GM19467 (cell line): ENCODE measurements at regions not wholly inside any gene's neighbourhood (a gene's known extent, or its start where the extent isn't known, plus 50 kb on each side); places are given as distances from the start of the nearest gene placed in this dataset.

Experiments
- ATAC-seq: cut with Tn5 transposase; IDR thresholded peaks from one replicate; pipeline ENCODE4 v1.9.1; 2021; ENCODE audit warnings: mild to moderate bottlenecking, moderate library complexity; ENCODE audit not compliant: unreplicated experiment

GRCh38 chr12:59839514-59839913 is 243.7 kb downstream of the SLC16A7 start:
- no peak for ATAC-seq

GRCh38 chr12:59843260-59843843 is 247.5 kb downstream of the SLC16A7 start:
- no peak for ATAC-seq

DNA sequence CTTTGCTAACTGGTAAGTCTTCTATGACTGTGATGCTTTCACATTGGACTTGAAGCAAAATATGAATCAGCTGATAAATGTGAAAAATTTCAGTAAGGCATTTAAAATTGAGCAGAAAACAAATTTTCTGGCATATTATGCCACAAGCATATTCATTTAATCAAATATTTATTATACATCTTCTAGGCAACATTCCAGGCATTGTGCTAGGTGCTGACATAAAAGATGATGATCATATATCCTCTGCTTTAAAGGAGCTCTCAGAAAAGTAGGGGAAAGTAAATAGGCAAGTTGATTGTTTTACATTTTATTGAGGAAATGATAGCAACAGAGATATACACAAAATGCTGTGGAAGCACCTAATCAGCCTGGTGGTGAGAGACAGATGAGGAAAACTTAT is 248.9 kb downstream of the SLC16A7 start:
- ATAC-seq, result no peak

- ATAC-seq, result no peak
Observed at GRCh38 chr12:59845293-59845692, 249.5 kb downstream of the SLC16A7 start.

GRCh38 chr12:59847127-59847526 is 251.3 kb downstream of the SLC16A7 start:
- ATAC-seq, result no peak

- no peak for ATAC-seq
Observed at GRCh38 chr12:59850268-59850667, 254.4 kb downstream of the SLC16A7 start.

DNA sequence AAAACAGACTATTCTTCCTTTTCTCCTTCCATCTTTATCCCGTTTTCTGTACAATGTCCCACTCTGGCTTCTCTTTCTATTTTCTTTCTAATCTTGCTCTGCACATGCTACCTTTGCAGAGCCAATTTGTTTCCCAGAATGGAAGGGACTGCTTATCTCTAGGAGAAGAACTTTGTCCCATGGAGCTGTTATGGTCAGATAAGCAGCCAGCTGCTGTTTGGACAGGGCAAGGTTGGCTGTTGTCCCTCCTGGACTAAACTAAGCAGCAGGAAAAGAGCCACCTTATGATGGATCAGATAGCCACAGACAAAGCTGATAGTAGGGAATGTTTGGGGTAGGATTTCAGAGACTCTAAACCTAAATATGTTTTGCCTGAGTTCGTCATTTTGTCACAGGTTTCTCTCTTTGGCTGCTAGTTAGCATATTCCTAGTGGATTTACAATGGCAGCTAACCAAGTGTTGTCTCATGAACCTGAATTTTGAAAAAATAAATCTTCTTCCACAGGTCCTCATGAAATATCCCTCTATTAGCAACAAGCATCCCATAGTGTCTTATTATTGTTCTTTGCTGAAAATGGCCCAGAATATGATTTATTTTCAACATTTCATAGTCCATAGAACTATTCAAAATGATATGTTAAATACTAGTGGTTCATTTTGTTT is 262.8 kb downstream of the SLC16A7 start:
- no peak for ATAC-seq

- no peak for ATAC-seq
Observed at GRCh38 chr12:59859171-59859510, 263.3 kb downstream of the SLC16A7 start.

- ATAC-seq, result no peak
Observed at GRCh38 chr12:59861635-59862034, 265.8 kb downstream of the SLC16A7 start.

DNA sequence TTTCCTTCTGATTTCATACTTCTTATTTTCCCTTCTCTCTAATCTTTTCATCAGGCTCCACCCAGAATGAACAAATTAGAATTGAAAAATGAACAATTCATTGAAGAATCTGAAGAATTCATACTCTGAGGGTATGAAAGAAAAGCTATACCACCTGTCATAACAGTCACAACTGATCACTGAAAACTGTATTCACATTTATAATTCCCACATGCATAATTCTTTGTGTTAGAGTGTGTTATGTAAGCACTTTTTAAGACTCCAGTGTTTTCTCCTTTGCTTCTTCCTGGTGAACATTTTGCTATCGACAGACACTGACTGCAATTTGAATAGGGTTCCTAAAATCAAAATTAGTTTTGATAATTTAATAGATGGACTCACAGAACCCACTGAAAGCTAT is 271.2 kb downstream of the SLC16A7 start:
- no peak for ATAC-seq

DNA sequence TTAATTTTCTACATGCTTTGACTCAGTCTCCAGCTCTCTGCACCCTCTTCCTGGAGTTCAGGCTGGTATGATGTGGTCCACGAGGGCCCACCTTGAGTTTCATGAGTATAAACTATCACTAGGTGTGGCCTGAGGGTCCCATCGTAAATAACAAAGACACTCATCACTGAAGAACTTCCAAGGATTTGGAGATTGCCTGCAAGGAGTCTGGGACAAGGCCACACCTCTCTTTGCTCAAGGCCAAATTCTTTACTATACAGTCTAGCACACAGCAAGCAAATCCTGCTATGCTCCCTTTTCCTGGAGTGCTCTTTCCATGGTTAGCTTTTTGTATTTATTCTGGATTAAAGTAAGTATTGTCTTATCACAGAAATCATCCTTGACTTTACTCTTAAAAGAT is 271.9 kb downstream of the SLC16A7 start:
- no peak for ATAC-seq

DNA sequence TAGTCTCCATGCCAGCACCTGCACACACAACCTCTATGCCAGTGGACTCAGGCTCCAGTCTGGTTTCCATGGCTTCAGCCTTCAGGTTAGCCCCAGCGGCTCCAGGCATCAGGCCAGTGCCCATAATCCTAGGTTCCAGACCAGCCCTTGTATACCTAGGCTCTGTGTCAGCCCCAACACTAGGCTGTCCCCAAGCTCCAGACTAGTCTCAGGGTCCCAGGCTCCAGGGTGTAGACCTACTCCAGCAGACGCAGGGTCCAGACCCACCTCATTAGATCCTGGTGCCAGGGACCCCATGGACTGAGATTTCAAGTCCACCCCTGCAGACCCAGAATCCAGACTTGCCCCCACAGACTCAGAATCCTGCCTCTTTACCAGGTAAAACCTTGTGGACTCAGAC is 275.9 kb downstream of the SLC16A7 start:
- no peak for ATAC-seq

GRCh38 chr12:59873136-59873535 is 277.3 kb downstream of the SLC16A7 start:
- no peak for ATAC-seq

- ATAC-seq, result no peak
Observed at GRCh38 chr12:59874781-59875180, 279.0 kb downstream of the SLC16A7 start.

- ATAC-seq, result no peak
Observed at GRCh38 chr12:59886131-59886733, 290.4 kb downstream of the SLC16A7 start.

- ATAC-seq, result no peak
Observed at GRCh38 chr12:59887178-59887577, 291.3 kb downstream of the SLC16A7 start.

GRCh38 chr12:59890896-59891579 is 295.2 kb downstream of the SLC16A7 start:
- ATAC-seq, result no peak

- ATAC-seq, result no peak
Observed at GRCh38 chr12:59895166-59895775, 299.4 kb downstream of the SLC16A7 start.

DNA sequence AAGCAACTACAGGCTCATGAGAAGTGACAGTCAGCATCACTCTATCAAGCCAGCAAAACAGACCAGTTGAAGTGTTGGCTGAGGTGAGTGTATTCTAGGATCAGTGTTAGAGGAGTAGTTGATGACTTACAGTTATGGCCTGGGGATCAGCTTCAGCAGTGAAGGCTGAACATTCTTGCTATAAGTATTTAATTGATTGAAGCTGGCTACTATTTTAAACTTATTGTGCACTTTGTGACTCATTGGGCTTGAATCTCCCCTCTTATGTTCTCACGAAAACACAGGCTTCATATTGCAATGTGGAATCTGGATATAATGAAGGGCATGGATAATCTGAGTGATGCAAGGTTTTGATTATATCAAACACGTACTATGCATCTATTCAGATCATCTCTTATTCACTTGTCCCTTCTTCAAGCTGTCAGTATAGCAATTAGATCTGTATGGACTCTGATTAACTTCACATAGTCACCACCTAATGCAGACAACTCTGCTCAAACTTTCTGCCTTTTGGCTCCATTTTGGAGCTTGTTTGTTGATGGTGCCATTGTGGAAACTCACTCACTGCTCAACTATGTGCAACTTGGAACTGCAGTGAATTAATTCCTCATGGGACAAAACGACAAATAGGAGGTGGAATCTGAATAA is 309.2 kb downstream of the SLC16A7 start:
- no peak for ATAC-seq

GRCh38 chr12:59911516-59911915 is 315.7 kb downstream of the SLC16A7 start:
- ATAC-seq, result no peak

DNA sequence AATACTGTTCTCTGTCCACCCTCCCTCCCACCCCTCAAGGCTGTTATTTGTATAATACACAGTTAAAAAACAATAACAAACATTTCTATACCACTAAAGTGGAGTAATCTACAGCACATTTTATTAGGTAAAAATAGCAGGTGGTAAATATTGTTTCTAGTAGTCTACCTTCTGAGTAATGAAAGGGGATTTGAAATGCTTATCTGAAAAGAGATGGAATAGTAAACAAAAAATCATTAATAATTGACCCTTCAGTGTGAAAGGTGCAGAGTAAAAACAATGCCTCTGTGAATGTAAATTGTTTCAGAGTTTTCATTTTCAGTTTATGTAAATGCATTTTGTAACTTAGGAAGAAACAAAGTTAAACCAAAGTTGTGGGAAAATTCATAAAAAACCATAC is 321.2 kb downstream of the SLC16A7 start:
- ATAC-seq, result no peak
